OCI-LY3 (cell line): ENCODE measurements at regions not wholly inside any gene's neighbourhood (a gene's known extent, or its start where the extent isn't known, plus 50 kb on each side); places are given as distances from the start of the nearest gene placed in this dataset.

Experiments
- H2AFZ ChIP-seq: fragments of 200-600, 300-600 bp; shearing (Covaris generic); 2 replicates; pipeline ENCODE4 v1.6.0; 2014; ENCODE audit warnings: antibody characterized with exemption, low read depth, low read length
- H3K27ac ChIP-seq: fragments of 200-600, 300-600 bp; sonication (generic); 2 replicates; pipeline ENCODE4 v1.5.1; 2014; ENCODE audit warnings: mild to moderate bottlenecking, low read length, moderate library complexity, mixed read lengths
- H3K27me3 ChIP-seq: fragments of 200-600, 300-600 bp; sonication (generic); 2 replicates; pipeline ENCODE4 v1.6.1; 2014; ENCODE audit warnings: low read depth, low read length, mixed read lengths
- H3K36me3 ChIP-seq: fragments of 200-600, 300-600 bp; sonication (generic); replicated peaks from 2 replicates; pipeline ENCODE3; 2014; ENCODE audit warnings: low read depth, low read length, mixed read lengths
- H3K4me1 ChIP-seq: fragments of 300-600, 200-600 bp; sonication (generic); 2 replicates; pipeline ENCODE4 v1.6.1; 2014; ENCODE audit warnings: low read length, mixed read lengths
- H3K4me2 ChIP-seq: fragments of 200-600, 300-600 bp; sonication (generic); 2 replicates; pipeline ENCODE4 v1.6.1; 2014; ENCODE audit warnings: low read length, mixed read lengths
- H3K4me3 ChIP-seq: fragments of 300-600, 200-600 bp; sonication (generic); 2 replicates; pipeline ENCODE4 v1.5.1; 2014; ENCODE audit warnings: antibody characterized with exemption, mild to moderate bottlenecking, low read length, moderate library complexity
- H3K79me2 ChIP-seq: fragments of 300-600, 200-600 bp; shearing (Covaris generic); 2 replicates; pipeline ENCODE4 v1.6.1; 2014; ENCODE audit warnings: mild to moderate bottlenecking, low read length, mixed read lengths
- H3K9ac ChIP-seq: fragments of 300-600, 200-600 bp; shearing (Covaris generic); 2 replicates; pipeline ENCODE4 v1.6.0; 2014; ENCODE audit warnings: mild to moderate bottlenecking, low read length, moderate library complexity
- H3K9me3 ChIP-seq: fragments of 200-600, 300-600 bp; shearing (Covaris generic); 2 replicates; pipeline ENCODE4 v1.6.1; 2014; ENCODE audit warnings: low read length, mixed read lengths; ENCODE audit not compliant: insufficient read depth
- H4K20me1 ChIP-seq: fragments of 200-600, 300-600 bp; sonication (generic); 2 replicates; pipeline ENCODE4 v1.6.1; 2016; ENCODE audit warnings: low read length, mixed read lengths; ENCODE audit not compliant: insufficient read depth
- CTCF ChIP-seq: fragments of 200-600, 300-600 bp; sonication (generic); IDR thresholded peaks from 2 replicates; pipeline ENCODE4 v1.5.1; 2014; ENCODE audit warnings: antibody characterized with exemption, low read length, low read depth
- EZH2phosphoT487 ChIP-seq: fragments of 200-600 bp; shearing (Covaris generic); IDR thresholded peaks from 2 replicates; pipeline ENCODE4 v1.6.1; 2018; ENCODE audit warnings: antibody characterized with exemption, mixed run types, low read depth

DNA sequence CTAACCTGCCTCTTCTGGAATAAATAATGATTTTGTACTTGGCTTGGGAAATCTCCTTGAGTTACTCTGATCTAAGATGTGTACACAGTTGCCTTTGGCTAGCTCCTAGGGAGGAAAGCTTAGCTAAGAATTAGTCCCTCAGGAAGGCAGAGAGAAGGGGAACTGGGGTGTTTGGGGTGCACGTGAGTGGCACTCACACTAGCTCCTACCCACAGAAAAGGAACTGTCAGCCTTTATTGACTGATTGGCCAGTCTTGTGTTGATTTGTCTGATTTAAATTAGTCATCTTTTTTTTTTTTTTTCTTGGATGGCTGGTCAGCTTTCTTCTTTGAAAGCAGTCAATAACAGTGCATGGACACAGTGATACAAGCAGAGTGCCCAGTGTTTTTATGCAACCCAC lies 107.7 kb downstream of the DMRT2 start:
- H3K27ac ChIP-seq = no peak overlapping the region
- H3K9ac ChIP-seq = no peak overlapping the region
- H4K20me1 ChIP-seq = no peaks in the 10 kb centered on the region
- H3K9me3 ChIP-seq = no peaks in the 10 kb centered on the region
- TF ChIP-seq CTCF (no peak), EZH2phosphoT487 (no peak)
- H3K79me2 ChIP-seq = no peaks in the 10 kb centered on the region
- no peak overlapping the region for H3K4me3 ChIP-seq
- no peaks in the 10 kb centered on the region for H3K36me3 ChIP-seq
- H3K4me2 ChIP-seq = no peak overlapping the region
- no peaks in the 10 kb centered on the region for H3K27me3 ChIP-seq
- H3K4me1 ChIP-seq = no peaks in the 10 kb centered on the region
- H2AFZ ChIP-seq = no peak overlapping the region

- Histone ChIP-seq H3K4me1 (no peaks in the 10 kb centered on the region), H3K36me3 (no peaks in the 10 kb centered on the region), H3K27ac (no peak overlapping the region), H3K9me3 (no peaks in the 10 kb centered on the region), H3K79me2 (no peaks in the 10 kb centered on the region), H4K20me1 (no peaks in the 10 kb centered on the region), H2AFZ (no peak overlapping the region), H3K27me3 (peaks cover 2% of the 10 kb centered on the region; the same call in 1 of the 2 replicates), H3K9ac (no peak overlapping the region), H3K4me3 (no peak overlapping the region), H3K4me2 (no peak overlapping the region)
- TF ChIP-seq CTCF (no peak), EZH2phosphoT487 (no peak)
Measured at GRCh38 chr9:1170918-1171317, 120.8 kb downstream of the DMRT2 start.

DNA sequence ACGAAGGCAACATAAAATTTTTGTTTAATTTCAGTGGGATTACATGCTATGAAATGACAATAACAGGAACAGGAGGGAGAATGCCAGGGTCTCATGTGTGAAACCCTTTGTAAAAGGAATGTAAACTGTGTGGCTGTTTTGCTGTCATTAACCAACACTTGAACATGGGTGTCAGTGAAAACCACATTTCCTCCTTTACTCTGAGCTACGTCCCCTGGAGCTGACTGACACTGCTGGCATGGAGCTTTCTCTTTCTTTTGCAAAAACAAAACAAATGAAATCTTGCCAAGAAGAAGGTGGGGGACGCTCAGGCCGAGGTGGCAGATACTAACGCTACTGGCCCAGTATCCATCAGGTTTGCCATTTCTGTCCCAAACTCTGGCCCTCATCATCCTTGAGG lies 121.4 kb downstream of the DMRT2 start:
- Histone ChIP-seq H3K79me2 (no peaks in the 10 kb centered on the region), H3K4me3 (no peak overlapping the region), H3K9me3 (no peaks in the 10 kb centered on the region), H3K36me3 (no peaks in the 10 kb centered on the region), H4K20me1 (no peaks in the 10 kb centered on the region), H3K27ac (no peak overlapping the region), H2AFZ (no peak overlapping the region), H3K4me1 (no peaks in the 10 kb centered on the region), H3K27me3 (peaks cover 2% of the 10 kb centered on the region; the same call in 1 of the 2 replicates), H3K4me2 (no peak overlapping the region), H3K9ac (no peak overlapping the region)
- TF ChIP-seq EZH2phosphoT487 (no peak), CTCF (no peak)

DNA sequence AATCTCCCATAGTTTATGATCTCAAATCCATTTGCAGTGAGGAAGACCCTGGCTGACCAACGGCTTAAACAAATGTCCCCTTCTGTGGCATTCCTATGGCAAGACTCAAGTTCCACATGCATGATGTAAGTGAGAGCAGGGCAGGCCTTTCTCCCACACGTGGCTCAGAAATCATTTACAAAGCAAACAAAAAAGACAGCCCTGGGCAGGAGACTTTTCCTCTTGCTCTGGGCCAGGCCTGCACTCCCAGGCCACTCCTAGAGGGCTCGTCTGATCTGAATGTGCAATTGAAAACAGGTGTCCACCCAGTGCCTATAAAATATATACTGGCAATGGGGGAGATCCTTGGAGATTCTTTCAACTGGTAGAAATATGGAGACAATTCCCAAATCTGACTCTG lies 123.1 kb downstream of the DMRT2 start:
- Histone ChIP-seq H3K27ac (no peak overlapping the region), H3K36me3 (no peaks in the 10 kb centered on the region), H3K79me2 (no peaks in the 10 kb centered on the region), H4K20me1 (no peaks in the 10 kb centered on the region), H3K9me3 (no peaks in the 10 kb centered on the region), H3K4me1 (no peaks in the 10 kb centered on the region), H2AFZ (no peak overlapping the region), H3K27me3 (peaks cover 5% of the 10 kb centered on the region; the same call in 1 of the 2 replicates), H3K4me2 (no peak overlapping the region), H3K4me3 (no peak overlapping the region), H3K9ac (no peak overlapping the region)
- no peak for TF ChIP-seq EZH2phosphoT487
- TF ChIP-seq CTCF = no peak
